HUES6 (cell line): ENCODE measurements at regions not wholly inside any gene's neighbourhood (a gene's known extent, or its start where the extent isn't known, plus 50 kb on each side); places are given as distances from the start of the nearest gene placed in this dataset.

Experiments used
- H3K27ac ChIP-seq: 2 replicates; pipeline ENCODE4 v1.7.0; 2013; ENCODE audit warnings: low read depth, mild to moderate bottlenecking, low read length, inconsistent platforms
- H3K27me3 ChIP-seq: 2 replicates; pipeline ENCODE4 v1.6.1; 2013; ENCODE audit warnings: low read length; ENCODE audit not compliant: control insufficient read depth, insufficient read depth
- H3K36me3 ChIP-seq: 2 replicates; pipeline ENCODE4 v1.6.1; 2013; ENCODE audit warnings: low read length; ENCODE audit not compliant: control insufficient read depth, insufficient read depth
- H3K4me1 ChIP-seq: 2 replicates; pipeline ENCODE4 v1.6.1; 2013; ENCODE audit warnings: low read length; ENCODE audit not compliant: control insufficient read depth, insufficient read depth
- H3K4me3 ChIP-seq: 2 replicates; pipeline ENCODE4 v1.5.1; 2013; ENCODE audit warnings: low read depth, low read length
- H3K9ac ChIP-seq: one replicate; pipeline ENCODE4 v1.6.1; 2013; ENCODE audit warnings: mild to moderate bottlenecking, low read length
- H3K9me3 ChIP-seq: 2 replicates; pipeline ENCODE4 v1.6.1; 2013; ENCODE audit warnings: low read depth, low read length; ENCODE audit not compliant: control insufficient read depth, insufficient read depth

DNA sequence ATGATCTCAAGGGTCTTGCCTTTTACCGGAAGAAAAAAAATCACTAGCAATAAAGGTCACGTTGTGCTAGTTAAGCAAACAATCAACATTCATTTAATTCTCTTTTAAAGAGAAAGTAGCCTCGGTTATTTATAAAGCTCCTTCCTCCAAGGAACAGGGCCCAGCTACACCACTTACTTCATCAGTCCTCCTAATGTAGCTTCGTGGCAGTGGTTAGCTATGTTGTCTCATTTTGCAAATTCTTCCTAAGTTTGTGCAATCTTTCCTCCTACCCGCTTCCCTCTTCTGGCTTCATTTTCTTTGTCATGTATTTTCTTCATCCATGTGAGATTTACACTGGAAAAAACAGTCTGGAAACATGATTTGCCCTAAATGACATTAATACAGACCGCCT, 554.2 kb downstream of the NUF2 start:
- no peak overlapping the region for H3K9ac ChIP-seq
- no peaks in the 10 kb centered on the region; the same call in 1 of the 2 replicates for H3K4me1 ChIP-seq
- H3K36me3 ChIP-seq: no peaks in the 10 kb centered on the region
- H3K27me3 ChIP-seq: no peaks in the 10 kb centered on the region
- H3K27ac ChIP-seq: no peak overlapping the region
- no peak overlapping the region for H3K4me3 ChIP-seq
- H3K9me3 ChIP-seq: no peaks in the 10 kb centered on the region

DNA sequence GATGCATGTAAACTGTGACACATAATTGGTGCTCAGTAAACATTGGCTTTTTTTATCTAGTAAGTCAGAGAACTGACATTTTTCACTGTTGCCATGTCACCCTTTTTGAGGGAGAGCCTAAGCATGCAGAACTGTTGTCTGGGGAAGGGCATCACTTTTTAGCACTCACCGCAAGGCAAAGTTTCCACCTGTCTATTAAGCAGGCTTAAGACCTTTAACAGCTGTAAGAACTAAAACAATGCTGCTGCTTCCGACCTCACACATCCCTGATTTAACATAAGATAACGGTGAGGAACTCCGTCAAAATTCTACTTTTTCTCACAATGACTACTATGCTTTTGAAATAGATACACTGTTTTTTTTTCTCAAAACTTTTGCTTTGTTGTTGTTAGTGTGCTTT, 554.8 kb downstream of the NUF2 start:
- Histone ChIP-seq H3K27me3 (no peaks in the 10 kb centered on the region), H3K36me3 (no peaks in the 10 kb centered on the region), H3K9me3 (no peaks in the 10 kb centered on the region), H3K27ac (no peak overlapping the region), H3K4me3 (no peak overlapping the region), H3K9ac (no peak overlapping the region), H3K4me1 (no peaks in the 10 kb centered on the region; the same call in 1 of the 2 replicates)

DNA sequence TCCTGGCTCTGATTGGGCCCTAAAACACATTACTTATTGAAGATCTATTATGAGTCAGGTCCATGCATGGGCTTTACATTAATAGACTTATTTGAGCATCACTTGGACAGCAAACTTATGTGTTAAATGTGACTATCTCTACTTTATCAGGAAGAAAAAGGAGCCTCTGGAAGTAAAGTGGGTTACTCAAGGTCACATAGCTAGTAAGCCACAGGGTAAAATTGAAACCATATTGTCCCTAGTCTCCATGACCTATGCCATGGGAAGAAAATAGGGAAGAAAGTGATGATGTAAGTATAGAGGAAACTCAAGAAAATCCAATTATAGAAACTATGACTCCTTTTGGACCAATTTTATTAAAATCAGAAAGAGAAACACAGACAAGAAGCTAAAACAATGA, 555.3 kb downstream of the NUF2 start:
- no peak overlapping the region for H3K9ac ChIP-seq
- H3K4me1 ChIP-seq: no peaks in the 10 kb centered on the region; the same call in 1 of the 2 replicates
- H3K36me3 ChIP-seq: no peaks in the 10 kb centered on the region
- H3K9me3 ChIP-seq: no peaks in the 10 kb centered on the region
- no peak overlapping the region for H3K4me3 ChIP-seq
- H3K27me3 ChIP-seq: no peaks in the 10 kb centered on the region
- H3K27ac ChIP-seq: no peak overlapping the region

DNA sequence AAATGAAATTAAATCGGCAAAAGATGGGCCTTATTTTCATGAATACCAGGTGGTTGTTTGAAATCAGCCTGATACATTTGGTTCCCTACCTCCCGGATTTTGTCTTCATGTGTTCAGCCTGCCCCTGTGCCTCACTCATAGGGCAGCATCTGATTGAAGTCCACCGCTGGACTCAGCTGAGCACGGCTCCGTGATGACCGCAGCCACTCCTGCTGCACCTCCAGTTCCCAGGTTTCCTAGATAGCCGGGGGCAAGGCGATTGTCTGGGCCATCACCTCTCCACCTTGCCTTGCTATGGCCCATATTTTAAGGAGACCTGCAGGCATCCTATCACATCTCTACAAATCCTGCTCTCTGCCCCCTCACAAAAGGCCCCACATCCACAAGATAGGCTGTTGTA, 563.8 kb downstream of the NUF2 start:
- no peaks in the 10 kb centered on the region for H3K36me3 ChIP-seq
- no peak overlapping the region for H3K27ac ChIP-seq
- no peaks in the 10 kb centered on the region for H3K9me3 ChIP-seq
- no peaks in the 10 kb centered on the region for H3K27me3 ChIP-seq
- peaks cover 10% of the 10 kb centered on the region; the same call in 1 of the 2 replicates for H3K4me1 ChIP-seq
- H3K4me3 ChIP-seq: no peak overlapping the region
- H3K9ac ChIP-seq: no peak overlapping the region

- H3K9ac ChIP-seq: no peak overlapping the region
- no peak overlapping the region for H3K4me3 ChIP-seq
- no peak overlapping the region for H3K27ac ChIP-seq
- no peaks in the 10 kb centered on the region for H3K36me3 ChIP-seq
- H3K27me3 ChIP-seq: no peaks in the 10 kb centered on the region
- H3K4me1 ChIP-seq: no peaks in the 10 kb centered on the region
- H3K9me3 ChIP-seq: no peaks in the 10 kb centered on the region
Observed at GRCh38 chr1:163896001-163896400, 574.2 kb downstream of the NUF2 start.

GRCh38 chr1:163897412-163898155, 575.8 kb downstream of the NUF2 start:
- H3K4me3 ChIP-seq: no peak overlapping the region
- no peaks in the 10 kb centered on the region for H3K27me3 ChIP-seq
- no peaks in the 10 kb centered on the region for H3K4me1 ChIP-seq
- peaks cover 5% of the 10 kb centered on the region; the same call in 1 of the 2 replicates for H3K9me3 ChIP-seq
- no peaks in the 10 kb centered on the region for H3K36me3 ChIP-seq
- no peak overlapping the region for H3K27ac ChIP-seq
- H3K9ac ChIP-seq: no peak overlapping the region

GRCh38 chr1:163906283-163906682, 584.5 kb downstream of the NUF2 start:
- Histone ChIP-seq H3K4me1 (no peaks in the 10 kb centered on the region), H3K4me3 (no peak overlapping the region), H3K9ac (no peak overlapping the region), H3K36me3 (no peaks in the 10 kb centered on the region), H3K9me3 (peaks cover 8% of the 10 kb centered on the region; the same call in 1 of the 2 replicates), H3K27me3 (no peaks in the 10 kb centered on the region), H3K27ac (no peak overlapping the region)

GRCh38 chr1:163912170-163912884, 590.6 kb downstream of the NUF2 start:
- no peaks in the 10 kb centered on the region for H3K36me3 ChIP-seq
- no peaks in the 10 kb centered on the region for H3K9me3 ChIP-seq
- H3K27me3 ChIP-seq: no peaks in the 10 kb centered on the region
- no peak overlapping the region for H3K9ac ChIP-seq
- H3K4me3 ChIP-seq: no peak overlapping the region
- no peak overlapping the region for H3K27ac ChIP-seq
- no peaks in the 10 kb centered on the region for H3K4me1 ChIP-seq

DNA sequence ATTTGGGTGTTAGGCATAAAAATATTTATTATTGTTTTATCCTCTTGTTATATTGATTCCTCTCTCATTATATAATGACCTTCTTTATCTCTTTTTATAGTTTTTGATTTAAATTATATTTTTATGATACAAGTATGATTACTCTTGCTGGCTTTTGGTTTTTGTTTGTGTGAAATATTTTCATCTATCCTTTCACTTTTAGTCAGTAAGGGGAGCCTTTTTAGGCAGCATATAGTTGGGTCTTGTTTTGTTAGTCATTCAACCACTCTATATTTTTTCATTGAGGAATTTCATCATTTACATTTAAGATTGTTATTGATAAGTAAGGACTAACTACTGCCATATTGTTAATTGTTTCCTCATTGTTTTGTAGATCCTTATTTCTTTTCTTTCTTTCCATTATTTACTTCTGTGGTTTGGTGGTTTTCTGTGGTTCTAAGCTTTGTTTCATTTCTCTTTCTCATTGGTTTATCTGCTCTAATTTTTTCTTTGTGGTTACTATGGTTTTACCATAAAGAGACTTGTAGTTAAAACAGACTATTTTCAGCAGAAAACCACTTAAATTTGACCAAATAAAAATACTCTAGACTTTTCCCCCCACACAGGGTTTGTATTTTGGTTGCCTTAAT, 593.1 kb downstream of the NUF2 start:
- no peaks in the 10 kb centered on the region for H3K9me3 ChIP-seq
- no peak overlapping the region for H3K4me3 ChIP-seq
- no peaks in the 10 kb centered on the region for H3K36me3 ChIP-seq
- no peak overlapping the region for H3K9ac ChIP-seq
- H3K4me1 ChIP-seq: no peaks in the 10 kb centered on the region
- H3K27ac ChIP-seq: no peak overlapping the region
- H3K27me3 ChIP-seq: no peaks in the 10 kb centered on the region

DNA sequence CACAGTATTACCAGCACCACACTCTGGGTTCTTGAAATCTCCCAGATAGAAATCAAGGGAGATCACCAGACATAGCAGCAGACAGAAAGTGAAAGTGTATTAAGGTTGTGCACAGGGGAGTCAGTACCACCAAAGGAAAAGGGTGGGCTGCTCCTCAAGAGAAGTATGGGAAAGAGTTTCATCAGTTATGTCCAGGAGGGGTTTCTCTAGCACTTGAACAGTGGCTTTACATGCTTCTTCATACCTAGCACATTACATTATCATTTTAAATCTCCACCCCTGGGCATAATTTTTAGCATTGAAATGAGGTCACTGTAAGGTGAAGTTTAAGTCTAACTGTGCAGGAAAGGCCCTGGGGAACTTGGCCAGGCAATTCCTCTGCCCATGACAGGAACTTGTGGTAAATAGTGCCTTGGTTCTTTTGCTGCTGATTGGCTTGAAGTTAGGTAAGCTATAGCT, 601.0 kb downstream of the NUF2 start:
- Histone ChIP-seq H3K4me3 (no peak overlapping the region), H3K36me3 (no peaks in the 10 kb centered on the region), H3K27me3 (no peaks in the 10 kb centered on the region), H3K4me1 (peaks cover 6% of the 10 kb centered on the region; the same call in 1 of the 2 replicates), H3K9ac (no peak overlapping the region), H3K27ac (no peak overlapping the region), H3K9me3 (no peaks in the 10 kb centered on the region)

GRCh38 chr1:163924041-163924440, 602.3 kb downstream of the NUF2 start:
- no peaks in the 10 kb centered on the region for H3K9me3 ChIP-seq
- H3K36me3 ChIP-seq: no peaks in the 10 kb centered on the region
- no peaks in the 10 kb centered on the region for H3K27me3 ChIP-seq
- H3K4me3 ChIP-seq: no peak overlapping the region
- no peak overlapping the region for H3K9ac ChIP-seq
- H3K4me1 ChIP-seq: peaks cover 14% of the 10 kb centered on the region
- H3K27ac ChIP-seq: no peak overlapping the region
